ENCODE measurements at regions not wholly inside any gene's neighbourhood (a gene's known extent, or its start where the extent isn't known, plus 50 kb on each side); places are given as distances from the start of the nearest gene placed in this dataset.

DNA sequence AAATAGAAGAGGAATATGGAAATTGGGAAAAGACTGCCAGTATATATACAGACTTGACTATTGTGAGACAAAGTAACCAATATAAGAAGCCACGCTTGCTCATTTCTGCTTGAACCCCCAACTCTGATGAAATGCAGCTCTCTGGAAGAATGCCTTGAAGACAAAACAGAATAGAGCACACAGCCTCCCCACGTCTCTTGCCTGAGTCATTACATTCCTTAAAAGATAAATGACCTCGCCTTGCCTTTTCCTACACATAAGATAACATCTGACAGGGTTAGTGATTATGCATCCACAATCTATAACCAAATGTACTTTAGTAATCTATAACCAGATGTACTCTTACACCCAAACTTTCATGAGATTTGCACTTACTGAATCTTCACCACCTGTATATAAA lies 141.1 kb upstream of the EEF1E1 start:
- Histone ChIP-seq H3K27ac (ENCODE audit: low read depth, low read length) (no peak overlapping the region), H3K36me3 (ENCODE audit: insufficient read depth, low read length) (no peaks in the 10 kb centered on the region), H4K20me1 (ENCODE audit: insufficient read depth, low read length) (no peaks in the 10 kb centered on the region), H3K4me1 (ENCODE audit: insufficient read depth, low read length) (no peaks in the 10 kb centered on the region), H3K79me2 (ENCODE audit: insufficient read depth, low read length) (no peaks in the 10 kb centered on the region), H3K4me2 (ENCODE audit: insufficient read depth, low read length) (no peak overlapping the region), H3K9me3 (ENCODE audit: low read depth, low read length) (no peaks in the 10 kb centered on the region), H3K4me3 (ENCODE audit: insufficient read depth, low read length) (no peak overlapping the region), H3K27me3 (ENCODE audit: insufficient read depth, low read length) (peaks cover 4% of the 10 kb centered on the region), H2AFZ (ENCODE audit: low read length) (no peak overlapping the region)
- no peak for TF ChIP-seq CTCF (IDR thresholded peaks at IDR 0.05; ENCODE audit: extremely low read depth, low read depth, low read length)
- no peak for DNase-seq (ENCODE audit: insufficient read length, low spot score, missing footprints)

- Histone ChIP-seq H3K4me1 (ENCODE audit: insufficient read depth, low read length) (no peaks in the 10 kb centered on the region), H3K27ac (ENCODE audit: low read depth, low read length) (no peak overlapping the region), H3K27me3 (ENCODE audit: insufficient read depth, low read length) (peaks cover 4% of the 10 kb centered on the region), H3K4me3 (ENCODE audit: insufficient read depth, low read length) (no peak overlapping the region), H3K4me2 (ENCODE audit: insufficient read depth, low read length) (no peak overlapping the region), H2AFZ (ENCODE audit: low read length) (no peak overlapping the region), H4K20me1 (ENCODE audit: insufficient read depth, low read length) (no peaks in the 10 kb centered on the region), H3K9me3 (ENCODE audit: low read depth, low read length) (no peaks in the 10 kb centered on the region), H3K79me2 (ENCODE audit: insufficient read depth, low read length) (no peaks in the 10 kb centered on the region), H3K36me3 (ENCODE audit: insufficient read depth, low read length) (no peaks in the 10 kb centered on the region)
- no peak for DNase-seq (ENCODE audit: insufficient read length, low spot score, missing footprints)
- no peak for TF ChIP-seq CTCF (IDR thresholded peaks at IDR 0.05; ENCODE audit: extremely low read depth, low read depth, low read length)
Measured at GRCh38 chr6:8242885-8243284, 140.5 kb upstream of the EEF1E1 start.

GRCh38 chr6:8240301-8240700 lies 138.0 kb upstream of the EEF1E1 start:
- Histone ChIP-seq H3K27me3 (ENCODE audit: insufficient read depth, low read length) (peaks cover 4% of the 10 kb centered on the region), H3K4me1 (ENCODE audit: insufficient read depth, low read length) (no peaks in the 10 kb centered on the region), H2AFZ (ENCODE audit: low read length) (no peak overlapping the region), H3K9me3 (ENCODE audit: low read depth, low read length) (no peaks in the 10 kb centered on the region), H3K4me3 (ENCODE audit: insufficient read depth, low read length) (no peak overlapping the region), H3K36me3 (ENCODE audit: insufficient read depth, low read length) (no peaks in the 10 kb centered on the region), H3K79me2 (ENCODE audit: insufficient read depth, low read length) (no peaks in the 10 kb centered on the region), H3K4me2 (ENCODE audit: insufficient read depth, low read length) (no peak overlapping the region), H3K27ac (ENCODE audit: low read depth, low read length) (no peak overlapping the region), H4K20me1 (ENCODE audit: insufficient read depth, low read length) (no peaks in the 10 kb centered on the region)
- TF ChIP-seq CTCF (IDR thresholded peaks at IDR 0.05; ENCODE audit: extremely low read depth, low read depth, low read length): no peak
- DNase-seq (ENCODE audit: insufficient read length, low spot score, missing footprints): no peak

- no peak for DNase-seq (ENCODE audit: insufficient read length, low spot score, missing footprints)
- H4K20me1 ChIP-seq (ENCODE audit: insufficient read depth, low read length): no peaks in the 10 kb centered on the region
- H2AFZ ChIP-seq (ENCODE audit: low read length): no peak overlapping the region
- H3K79me2 ChIP-seq (ENCODE audit: insufficient read depth, low read length): no peaks in the 10 kb centered on the region
- no peak for TF ChIP-seq CTCF (IDR thresholded peaks at IDR 0.05; ENCODE audit: extremely low read depth, low read depth, low read length)
- H3K4me2 ChIP-seq (ENCODE audit: insufficient read depth, low read length): no peak overlapping the region
- H3K4me3 ChIP-seq (ENCODE audit: insufficient read depth, low read length): no peak overlapping the region
- no peaks in the 10 kb centered on the region for H3K4me1 ChIP-seq (ENCODE audit: insufficient read depth, low read length)
- peaks cover 4% of the 10 kb centered on the region for H3K27me3 ChIP-seq (ENCODE audit: insufficient read depth, low read length)
- H3K9me3 ChIP-seq (ENCODE audit: low read depth, low read length): no peaks in the 10 kb centered on the region
- no peak overlapping the region for H3K27ac ChIP-seq (ENCODE audit: low read depth, low read length)
- no peaks in the 10 kb centered on the region for H3K36me3 ChIP-seq (ENCODE audit: insufficient read depth, low read length)
Measured at GRCh38 chr6:8238773-8239683, 136.7 kb upstream of the EEF1E1 start.

Measured in osteoblast (primary cell).